Type B pancreatic cell (in vitro differentiated cells): ENCODE measurements at regions not wholly inside any gene's neighbourhood (a gene's known extent, or its start where the extent isn't known, plus 50 kb on each side); places are given as distances from the start of the nearest gene placed in this dataset.
A peak's percentile ranks its signal among the peaks of the same experiment; 100 is the strongest.

Experiments
- DNase-seq: peaks from one replicate; pipeline ENCODE4 v3.0.0; 2021; ENCODE audit warnings: mixed read lengths; ENCODE audit not compliant: unreplicated experiment; ENCODE audit errors: extremely low spot score
- H3K27ac Mint-ChIP-seq: 2 replicates; pipeline ENCODE4 v1.8.0; 2021; ENCODE audit warnings: mild to moderate bottlenecking, mixed read lengths
- H3K27me3 Mint-ChIP-seq: 2 replicates; pipeline ENCODE4 v1.8.0; 2021; ENCODE audit warnings: mixed read lengths
- H3K36me3 Mint-ChIP-seq: 2 replicates; pipeline ENCODE4 v1.8.0; 2021; ENCODE audit warnings: mixed read lengths
- H3K4me1 Mint-ChIP-seq: one replicate; pipeline ENCODE4 v1.8.0; 2021; ENCODE audit warnings: mixed read lengths; ENCODE audit not compliant: unreplicated experiment
- H3K4me3 Mint-ChIP-seq: 2 replicates; pipeline ENCODE4 v1.8.0; 2021; ENCODE audit warnings: mild to moderate bottlenecking, mixed read lengths
- H3K9me3 Mint-ChIP-seq: 2 replicates; pipeline ENCODE4 v1.8.0; 2021; ENCODE audit warnings: mixed read lengths
- TF ChIP-seq, protein P1 (sequence below): fragments of 200-600 bp; sonication (generic); conservative IDR thresholded peaks from 2 replicates; pipeline ENCODE4 v1.5.0; 2021; ENCODE audit warnings: antibody characterized with exemption, mild to moderate bottlenecking

DNA sequence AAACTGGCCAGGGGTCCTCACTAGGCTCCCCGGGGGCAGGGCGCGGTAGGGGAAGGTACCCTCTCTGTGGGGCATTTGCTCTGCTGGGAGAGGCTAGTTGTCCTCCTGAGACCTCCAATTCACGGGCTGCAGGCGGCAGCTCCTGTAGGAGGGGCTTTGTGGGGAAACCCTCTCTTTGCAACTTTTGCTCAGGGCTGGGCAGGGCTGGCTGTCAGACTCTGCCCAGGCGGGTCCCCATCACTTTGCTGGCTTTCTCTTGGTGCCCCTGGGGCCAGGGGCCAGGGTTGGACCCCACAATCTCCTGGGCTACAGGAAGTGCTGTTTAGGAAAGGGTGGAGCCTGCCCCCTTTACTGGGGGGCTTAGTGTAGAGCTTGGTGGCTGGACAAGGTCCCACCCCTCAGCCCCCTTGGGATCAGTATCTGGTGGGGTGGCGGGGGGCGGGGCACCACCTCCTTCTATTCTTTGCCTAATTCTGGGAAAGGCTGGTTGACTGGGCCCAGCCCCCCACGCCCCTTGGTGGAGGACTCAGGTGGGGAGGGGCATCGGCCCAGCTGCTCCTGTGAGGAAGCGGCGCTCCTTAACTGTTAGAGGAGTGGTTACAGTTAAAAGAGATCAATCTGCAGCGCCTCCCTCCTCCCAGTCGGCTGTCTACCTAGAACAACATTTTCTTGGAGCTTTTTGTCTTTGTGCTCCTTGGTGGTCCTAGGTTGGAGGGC lies 918.7 kb downstream of the AACS start:
- Mint-ChIP-seq H3K4me3 (peak overlapping the region; percentile 94), H3K9me3 (no peaks in the 10 kb centered on the region), H3K4me1 (peaks cover 6% of the 10 kb centered on the region), H3K27ac (peak overlapping the region; percentile 90), H3K27me3 (peaks cover 18% of the 10 kb centered on the region), H3K36me3 (peaks cover under 1% of the 10 kb centered on the region)
- no peak for DNase-seq
- TF ChIP-seq, protein P1, sequence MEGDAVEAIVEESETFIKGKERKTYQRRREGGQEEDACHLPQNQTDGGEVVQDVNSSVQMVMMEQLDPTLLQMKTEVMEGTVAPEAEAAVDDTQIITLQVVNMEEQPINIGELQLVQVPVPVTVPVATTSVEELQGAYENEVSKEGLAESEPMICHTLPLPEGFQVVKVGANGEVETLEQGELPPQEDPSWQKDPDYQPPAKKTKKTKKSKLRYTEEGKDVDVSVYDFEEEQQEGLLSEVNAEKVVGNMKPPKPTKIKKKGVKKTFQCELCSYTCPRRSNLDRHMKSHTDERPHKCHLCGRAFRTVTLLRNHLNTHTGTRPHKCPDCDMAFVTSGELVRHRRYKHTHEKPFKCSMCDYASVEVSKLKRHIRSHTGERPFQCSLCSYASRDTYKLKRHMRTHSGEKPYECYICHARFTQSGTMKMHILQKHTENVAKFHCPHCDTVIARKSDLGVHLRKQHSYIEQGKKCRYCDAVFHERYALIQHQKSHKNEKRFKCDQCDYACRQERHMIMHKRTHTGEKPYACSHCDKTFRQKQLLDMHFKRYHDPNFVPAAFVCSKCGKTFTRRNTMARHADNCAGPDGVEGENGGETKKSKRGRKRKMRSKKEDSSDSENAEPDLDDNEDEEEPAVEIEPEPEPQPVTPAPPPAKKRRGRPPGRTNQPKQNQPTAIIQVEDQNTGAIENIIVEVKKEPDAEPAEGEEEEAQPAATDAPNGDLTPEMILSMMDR: no peak

DNA sequence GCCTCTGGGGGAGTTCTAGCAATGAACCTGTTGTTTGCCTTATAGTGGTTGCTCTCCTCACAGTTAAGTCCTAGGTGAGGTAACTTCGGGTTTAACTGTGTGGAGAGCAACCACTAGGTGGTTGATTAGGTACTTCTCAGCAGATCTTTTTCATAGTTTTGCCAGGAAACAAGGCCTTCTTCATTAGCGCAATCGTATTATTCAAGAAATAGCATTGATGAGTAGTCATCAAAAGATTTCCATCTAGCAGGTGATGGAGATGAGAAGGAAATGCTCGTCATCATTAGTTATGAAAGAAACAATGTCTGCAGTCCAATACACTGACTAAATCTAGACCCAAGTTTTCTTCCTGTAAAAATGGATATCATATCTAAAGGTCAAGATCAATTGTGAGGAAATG lies 923.3 kb downstream of the AACS start:
- Mint-ChIP-seq H3K9me3 (no peaks in the 10 kb centered on the region), H3K27me3 (peaks cover 21% of the 10 kb centered on the region), H3K36me3 (no peaks in the 10 kb centered on the region)

DNA sequence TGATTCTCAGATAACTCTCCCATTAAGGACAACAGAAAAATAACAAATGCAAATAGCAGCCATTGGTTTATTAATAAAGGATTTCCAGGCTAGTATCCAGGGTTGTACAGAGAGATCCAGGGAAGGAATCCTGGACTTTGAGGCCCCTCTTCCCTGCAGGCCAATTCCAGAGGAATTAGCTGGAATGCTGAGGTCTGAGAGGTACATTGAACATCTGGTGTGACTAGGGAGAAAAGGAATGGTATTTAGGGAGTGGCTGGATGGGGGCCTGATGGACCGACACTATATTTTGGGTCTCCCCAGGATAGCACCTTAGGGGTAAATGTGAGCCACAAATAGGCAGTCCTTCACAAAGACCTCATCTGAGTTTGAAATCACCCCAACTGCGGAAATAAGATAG lies 924.5 kb downstream of the AACS start:
- H3K36me3 Mint-ChIP-seq: no peaks in the 10 kb centered on the region
- peaks cover 24% of the 10 kb centered on the region for H3K27me3 Mint-ChIP-seq
- H3K9me3 Mint-ChIP-seq: no peaks in the 10 kb centered on the region
- no peaks in the 10 kb centered on the region for H3K4me1 Mint-ChIP-seq
- no peak overlapping the region for H3K4me3 Mint-ChIP-seq
- no peak for DNase-seq
- no peak overlapping the region for H3K27ac Mint-ChIP-seq
- TF ChIP-seq, protein P1: no peak

More for the DNA sequence above, 923.3 kb downstream of the AACS start:
- TF ChIP-seq, protein P1: no peak
- H3K4me1 Mint-ChIP-seq: no peaks in the 10 kb centered on the region
- H3K27ac Mint-ChIP-seq: no peak overlapping the region
- no peak for DNase-seq
- no peak overlapping the region for H3K4me3 Mint-ChIP-seq

DNA sequence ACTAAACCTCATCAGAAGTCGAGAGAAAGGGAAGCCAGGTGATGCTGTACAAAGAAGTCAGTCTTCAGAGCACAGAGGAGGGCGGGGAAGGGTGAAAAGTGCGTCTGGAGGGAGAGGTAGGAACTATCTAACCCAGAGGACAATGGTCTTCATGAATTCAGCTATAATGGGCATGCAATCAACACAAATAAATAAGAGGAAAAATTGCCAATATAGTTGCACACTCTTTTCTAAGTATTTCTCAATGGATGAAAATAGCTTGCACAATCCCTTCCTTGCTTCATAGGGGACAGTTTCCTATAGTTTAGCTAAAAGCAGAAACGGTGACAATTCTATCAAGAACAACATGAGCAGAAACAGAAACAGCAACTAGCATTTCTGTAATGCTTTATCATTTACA lies 931.2 kb downstream of the AACS start:
- TF ChIP-seq, protein P1: no peak
- Mint-ChIP-seq H3K36me3 (no peaks in the 10 kb centered on the region), H3K27me3 (peaks cover 14% of the 10 kb centered on the region), H3K9me3 (no peaks in the 10 kb centered on the region), H3K4me1 (no peaks in the 10 kb centered on the region), H3K27ac (no peak overlapping the region), H3K4me3 (no peak overlapping the region)
- no peak for DNase-seq

DNA sequence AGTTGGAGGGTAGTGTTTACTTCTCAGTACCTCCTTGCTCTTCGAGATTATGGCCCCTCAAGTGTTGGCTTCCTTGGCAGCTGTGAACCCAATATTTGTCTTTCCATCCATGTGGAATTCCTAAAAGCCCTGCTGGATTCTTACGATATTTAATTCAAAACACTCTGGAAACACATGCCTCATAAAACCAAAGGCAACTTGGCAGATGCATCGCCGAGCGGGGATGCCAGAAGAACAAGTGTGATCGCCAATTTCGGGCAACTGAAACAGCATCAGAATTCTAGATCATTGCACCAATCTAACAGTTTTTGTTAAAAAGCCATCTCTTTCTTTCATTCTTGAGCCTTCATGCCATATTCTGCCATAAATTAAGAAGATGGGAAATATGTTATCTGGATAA lies 934.4 kb downstream of the AACS start:
- Mint-ChIP-seq H3K4me3 (no peak overlapping the region), H3K27me3 (peaks cover 3% of the 10 kb centered on the region), H3K27ac (no peak overlapping the region), H3K4me1 (no peaks in the 10 kb centered on the region), H3K36me3 (no peaks in the 10 kb centered on the region), H3K9me3 (peaks cover 5% of the 10 kb centered on the region)
- TF ChIP-seq, protein P1: no peak
- no peak for DNase-seq

DNA sequence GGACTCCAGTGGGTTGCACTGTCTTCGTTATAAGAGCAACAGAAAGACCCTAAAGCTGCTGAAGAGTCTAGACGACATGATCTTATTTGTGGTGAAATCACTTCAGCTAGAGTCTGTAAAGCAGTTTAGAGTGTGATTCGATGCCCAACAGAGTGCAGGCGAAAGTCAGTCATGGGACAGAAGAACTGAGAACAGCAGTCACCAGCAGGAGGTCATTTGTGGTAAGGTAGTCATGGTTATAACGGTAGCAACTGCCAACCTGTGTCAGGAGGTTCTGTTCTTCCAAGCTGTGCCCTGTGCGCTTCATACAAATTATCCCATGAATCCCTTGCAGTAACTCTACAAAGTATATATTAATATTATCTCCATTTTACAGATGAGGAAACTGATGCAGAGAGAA lies 954.1 kb downstream of the AACS start:
- Mint-ChIP-seq H3K4me1 (no peaks in the 10 kb centered on the region), H3K4me3 (no peak overlapping the region), H3K36me3 (no peaks in the 10 kb centered on the region), H3K27me3 (no peaks in the 10 kb centered on the region), H3K9me3 (peaks cover 17% of the 10 kb centered on the region), H3K27ac (no peak overlapping the region)
- TF ChIP-seq, protein P1: no peak
- DNase-seq: no peak
